ENCODE measurements at regions not wholly inside any gene's neighbourhood (a gene's known extent, or its start where the extent isn't known, plus 50 kb on each side); places are given as distances from the start of the nearest gene placed in this dataset.

DNA sequence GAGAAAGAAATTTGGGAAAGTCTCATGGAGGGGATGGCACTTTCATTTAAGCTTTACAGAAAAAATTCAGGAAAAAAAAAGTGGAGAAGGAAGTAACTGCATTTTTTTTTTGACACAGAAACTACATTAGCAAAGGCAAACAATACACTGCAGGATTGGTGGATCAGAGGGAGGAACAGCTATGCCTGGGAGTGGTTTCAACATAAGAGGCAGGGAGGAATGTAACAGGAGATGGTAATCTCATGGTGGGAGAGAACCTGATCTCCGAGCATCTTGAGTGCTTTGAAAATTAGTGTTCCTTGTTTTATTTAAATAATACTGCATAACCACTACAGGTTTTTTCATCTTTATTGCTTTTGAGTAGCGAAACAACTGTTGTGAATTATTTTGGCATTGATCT, 249.4 kb downstream of the FAM170A start:
- DNase-seq (ENCODE audit: low read depth in 1 of 2, low spot score in 2 of 2), result no peak
- Histone ChIP-seq H3K36me3 (no peaks in the 10 kb centered on the region), H3K27ac (no peak overlapping the region), H3K27me3 (replicated peaks) (no peaks in the 10 kb centered on the region), H3K4me1 (replicated peaks) (no peaks in the 10 kb centered on the region), H3K4me3 (no peak overlapping the region), H3K9me3 (replicated peaks) (no peaks in the 10 kb centered on the region)

DNA sequence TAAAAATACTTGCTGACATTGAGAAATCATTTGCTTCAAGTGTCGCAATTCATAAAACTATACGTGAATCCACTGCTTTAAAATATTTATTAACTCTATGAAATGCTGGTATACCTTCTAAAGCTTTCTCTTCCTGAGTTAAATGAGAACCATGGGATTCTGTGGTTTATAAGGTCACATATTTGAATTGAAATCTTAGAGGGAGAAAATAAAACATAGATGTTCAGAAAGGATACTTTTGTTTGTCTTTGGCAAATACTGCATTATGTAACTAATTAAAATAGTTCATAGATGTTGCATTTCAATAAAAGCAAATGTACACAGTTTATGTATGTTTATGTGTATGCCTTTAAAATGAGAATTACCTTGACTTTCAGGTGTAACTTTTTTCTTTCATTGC, 250.1 kb downstream of the FAM170A start:
- H3K9me3 ChIP-seq (replicated peaks), result no peaks in the 10 kb centered on the region
- no peaks in the 10 kb centered on the region for H3K36me3 ChIP-seq
- H3K27ac ChIP-seq, result no peak overlapping the region
- H3K4me1 ChIP-seq (replicated peaks), result no peaks in the 10 kb centered on the region
- no peaks in the 10 kb centered on the region for H3K27me3 ChIP-seq (replicated peaks)
- no peak for DNase-seq (ENCODE audit: low read depth in 1 of 2, low spot score in 2 of 2)
- H3K4me3 ChIP-seq, result no peak overlapping the region

DNA sequence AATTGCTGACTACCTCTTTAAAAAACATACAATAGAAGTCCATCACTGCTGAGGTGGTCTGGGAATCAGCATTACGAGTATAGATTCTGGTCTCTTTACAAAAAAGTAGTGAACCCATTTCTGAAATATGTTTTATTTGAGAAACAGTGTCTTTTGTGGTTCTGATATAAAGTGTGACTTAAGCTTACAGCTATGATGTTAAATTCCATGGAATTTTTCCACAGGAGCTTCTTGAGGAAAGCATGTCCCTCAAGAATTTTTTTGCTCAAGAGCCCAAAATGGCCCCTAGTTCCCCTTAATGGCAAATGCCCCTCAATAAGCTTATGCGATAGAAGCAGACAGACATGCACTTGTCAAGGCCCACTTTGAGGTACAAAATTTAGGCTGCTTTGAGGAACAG, 265.7 kb downstream of the FAM170A start:
- no peaks in the 10 kb centered on the region for H3K36me3 ChIP-seq
- H3K27me3 ChIP-seq (replicated peaks), result no peaks in the 10 kb centered on the region; the same call in 1 of the 2 replicates
- no peak overlapping the region for H3K27ac ChIP-seq
- DNase-seq (ENCODE audit: low read depth in 1 of 2, low spot score in 2 of 2), result no peak
- no peaks in the 10 kb centered on the region for H3K9me3 ChIP-seq (replicated peaks)
- no peak overlapping the region for H3K4me3 ChIP-seq
- no peaks in the 10 kb centered on the region for H3K4me1 ChIP-seq (replicated peaks)

DNA sequence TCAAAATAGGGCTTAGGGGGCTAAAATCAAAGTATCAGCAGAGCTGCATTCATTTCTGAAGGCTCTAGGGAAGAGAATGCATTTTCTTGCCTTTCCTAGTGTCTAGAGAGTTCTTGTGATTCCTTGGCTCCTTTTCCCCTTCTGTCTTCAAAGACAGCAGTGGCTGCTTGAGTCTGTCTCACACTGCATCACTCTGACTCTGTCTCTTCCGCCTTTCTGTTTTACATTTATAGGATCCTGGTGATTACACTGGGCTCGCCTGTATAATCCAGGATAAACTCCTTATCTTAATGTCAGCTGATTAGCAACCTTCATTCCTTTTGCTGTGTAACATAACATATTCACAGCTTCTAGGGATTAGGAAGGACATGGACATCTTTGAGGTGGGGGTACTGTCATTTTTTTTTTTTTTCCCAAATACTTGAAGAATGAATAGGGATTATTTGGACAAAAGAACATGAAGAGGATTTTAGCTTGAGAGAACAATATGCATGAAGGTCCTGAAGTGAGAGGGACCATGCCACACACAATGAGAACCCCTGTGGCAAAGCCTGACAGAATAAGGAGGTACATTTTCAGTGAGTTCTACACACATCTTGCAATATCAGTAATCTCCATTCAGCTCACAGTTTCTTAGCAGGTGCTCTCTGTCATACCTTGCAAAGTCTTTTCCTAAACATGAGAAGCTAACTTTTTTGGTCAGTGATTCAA, 267.6 kb downstream of the FAM170A start:
- Histone ChIP-seq H3K27me3 (replicated peaks) (no peaks in the 10 kb centered on the region; the same call in 1 of the 2 replicates), H3K4me3 (no peak overlapping the region), H3K9me3 (replicated peaks) (no peaks in the 10 kb centered on the region), H3K4me1 (replicated peaks) (no peaks in the 10 kb centered on the region), H3K27ac (no peak overlapping the region), H3K36me3 (no peaks in the 10 kb centered on the region)
- no peak for DNase-seq (ENCODE audit: low read depth in 1 of 2, low spot score in 2 of 2)

DNA sequence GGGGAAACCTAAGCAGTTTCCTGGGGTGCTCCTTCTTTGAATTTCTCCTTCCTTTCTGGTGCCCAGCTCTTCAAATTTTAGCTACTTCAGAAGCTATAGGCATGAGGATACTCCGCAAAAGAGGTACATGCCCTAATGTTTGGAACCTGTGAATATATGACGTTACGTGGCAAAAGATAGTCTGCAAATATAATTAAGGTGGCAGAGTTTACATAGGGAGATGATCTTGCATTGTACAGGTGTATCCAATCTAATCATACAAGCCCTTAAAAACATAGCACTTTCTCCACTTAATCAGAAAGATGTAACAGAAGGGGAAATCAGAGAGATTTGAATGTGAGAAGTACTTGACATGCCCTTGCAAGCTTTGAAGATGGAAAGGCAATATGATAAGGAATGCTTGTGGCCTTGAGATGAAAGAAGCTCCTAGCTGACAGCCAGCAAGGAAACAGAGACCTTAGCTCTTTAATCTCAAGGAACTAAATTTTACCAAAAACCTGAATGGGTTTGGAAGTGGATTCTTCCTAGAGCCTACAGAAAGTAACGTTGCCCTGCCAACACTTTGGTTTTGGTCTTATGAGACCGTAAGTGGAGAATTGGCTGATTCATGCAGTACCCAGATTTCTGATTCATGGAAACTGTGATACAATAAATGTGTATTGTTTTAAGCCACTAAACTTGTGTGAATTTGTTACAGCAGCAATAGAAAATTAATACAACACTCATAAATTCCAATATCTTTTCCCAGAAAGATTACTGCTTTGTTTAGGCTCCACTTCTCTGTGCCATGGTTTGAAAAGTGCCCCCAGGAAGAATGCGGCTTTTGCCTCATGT, 268.4 kb downstream of the FAM170A start:
- no peak overlapping the region for H3K27ac ChIP-seq
- no peaks in the 10 kb centered on the region for H3K36me3 ChIP-seq
- H3K4me1 ChIP-seq (replicated peaks), result no peaks in the 10 kb centered on the region
- no peak overlapping the region for H3K4me3 ChIP-seq
- no peaks in the 10 kb centered on the region for H3K9me3 ChIP-seq (replicated peaks)
- no peaks in the 10 kb centered on the region; the same call in 1 of the 2 replicates for H3K27me3 ChIP-seq (replicated peaks)
- DNase-seq (ENCODE audit: low read depth in 1 of 2, low spot score in 2 of 2), result no peak

DNA sequence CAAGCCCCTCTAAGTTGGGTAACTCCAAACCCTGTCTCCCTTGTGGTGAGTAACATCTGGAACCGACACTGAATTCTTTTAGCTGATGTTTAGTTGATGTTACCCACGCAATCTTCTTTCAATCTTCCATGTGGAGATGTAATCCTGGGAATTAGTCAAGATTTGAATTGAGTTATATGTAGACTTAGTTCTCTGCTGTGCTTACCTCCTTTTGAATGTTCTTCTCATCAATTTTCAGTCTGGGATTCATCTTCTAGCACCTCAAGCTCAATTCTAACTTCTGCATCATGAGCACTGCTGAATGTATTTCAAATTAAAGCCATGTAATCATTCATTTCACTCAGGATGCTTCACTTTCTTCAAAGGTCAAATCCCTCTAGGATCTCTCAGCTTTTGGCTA, 270.6 kb downstream of the FAM170A start:
- H3K9me3 ChIP-seq (replicated peaks), result no peaks in the 10 kb centered on the region
- H3K4me3 ChIP-seq, result no peak overlapping the region
- no peaks in the 10 kb centered on the region for H3K4me1 ChIP-seq (replicated peaks)
- no peak overlapping the region for H3K27ac ChIP-seq
- H3K27me3 ChIP-seq (replicated peaks), result no peaks in the 10 kb centered on the region; the same call in 1 of the 2 replicates
- no peaks in the 10 kb centered on the region for H3K36me3 ChIP-seq
- DNase-seq (ENCODE audit: low read depth in 1 of 2, low spot score in 2 of 2), result no peak

- no peaks in the 10 kb centered on the region for H3K27me3 ChIP-seq (replicated peaks)
These were observed 273.2 kb downstream of the FAM170A start for GRCh38 chr5:119902593-119902992.

DNA sequence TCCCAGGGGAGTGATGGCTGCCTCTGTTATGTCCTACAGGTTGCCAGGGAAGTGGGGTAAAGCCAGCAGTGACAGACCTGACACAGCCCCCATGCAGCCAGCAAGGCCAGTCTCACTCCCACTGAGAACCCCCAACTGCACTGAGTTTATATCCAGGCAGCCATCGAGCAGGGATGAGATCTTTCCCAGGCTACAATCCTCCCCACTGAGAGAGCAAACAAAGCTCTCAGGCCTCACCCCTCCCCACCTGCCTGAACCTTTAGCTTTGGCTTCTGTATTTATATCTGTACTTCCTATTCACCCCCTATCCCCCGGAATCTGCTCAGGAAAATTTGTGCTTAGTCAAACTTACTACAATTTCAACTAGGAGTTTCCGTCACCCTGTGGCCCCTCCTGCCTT, 284.1 kb downstream of the FAM170A start:
- H3K4me1 ChIP-seq (replicated peaks), result no peaks in the 10 kb centered on the region

More at GRCh38 chr5:119902593-119902992, 273.2 kb downstream of the FAM170A start:
- no peak for DNase-seq (ENCODE audit: low read depth in 1 of 2, low spot score in 2 of 2)
- no peak overlapping the region for H3K27ac ChIP-seq
- no peaks in the 10 kb centered on the region for H3K4me1 ChIP-seq (replicated peaks)
- no peaks in the 10 kb centered on the region for H3K36me3 ChIP-seq
- H3K4me3 ChIP-seq, result no peak overlapping the region
- H3K9me3 ChIP-seq (replicated peaks), result no peaks in the 10 kb centered on the region

GRCh38 chr5:119919279-119919678, 289.9 kb downstream of the FAM170A start:
- no peak for DNase-seq (ENCODE audit: low read depth in 1 of 2, low spot score in 2 of 2)
- H3K9me3 ChIP-seq (replicated peaks), result no peaks in the 10 kb centered on the region
- H3K27ac ChIP-seq, result no peak overlapping the region
- H3K36me3 ChIP-seq, result no peaks in the 10 kb centered on the region
- no peaks in the 10 kb centered on the region for H3K27me3 ChIP-seq (replicated peaks)
- H3K4me3 ChIP-seq, result no peak overlapping the region
- no peaks in the 10 kb centered on the region for H3K4me1 ChIP-seq (replicated peaks)

More for the DNA sequence above, 284.1 kb downstream of the FAM170A start:
- H3K9me3 ChIP-seq (replicated peaks), result no peaks in the 10 kb centered on the region
- no peaks in the 10 kb centered on the region for H3K27me3 ChIP-seq (replicated peaks)
- no peaks in the 10 kb centered on the region for H3K36me3 ChIP-seq
- no peak overlapping the region for H3K27ac ChIP-seq
- no peak for DNase-seq (ENCODE audit: low read depth in 1 of 2, low spot score in 2 of 2)
- H3K4me3 ChIP-seq, result no peak overlapping the region

- Histone ChIP-seq H3K27me3 (replicated peaks) (no peaks in the 10 kb centered on the region), H3K36me3 (no peaks in the 10 kb centered on the region), H3K9me3 (replicated peaks) (no peaks in the 10 kb centered on the region), H3K4me1 (replicated peaks) (no peaks in the 10 kb centered on the region), H3K4me3 (no peak overlapping the region), H3K27ac (no peak overlapping the region)
- no peak for DNase-seq (ENCODE audit: low read depth in 1 of 2, low spot score in 2 of 2)
These were observed 296.9 kb downstream of the FAM170A start for GRCh38 chr5:119926301-119926700.

DNA sequence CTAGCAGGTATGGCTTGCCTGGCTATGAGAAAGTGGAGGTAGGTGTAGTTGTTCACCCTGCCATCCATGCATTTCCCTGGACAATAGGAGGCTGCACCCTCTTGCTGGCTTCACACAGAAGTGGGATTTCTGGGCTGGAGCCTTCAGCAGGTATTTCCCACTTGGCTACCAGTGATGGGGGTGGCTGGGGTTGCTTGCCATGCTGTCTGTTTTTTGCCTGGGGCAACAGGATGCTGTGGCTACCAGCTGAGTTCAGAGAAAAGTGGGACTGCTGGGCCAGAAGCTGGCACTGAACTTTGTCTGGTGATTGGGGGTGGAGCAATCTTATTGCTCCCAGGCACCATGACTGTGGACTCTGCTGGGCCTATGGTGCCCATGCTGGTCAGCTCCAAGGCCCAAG, 299.6 kb downstream of the FAM170A start:
- no peak overlapping the region for H3K27ac ChIP-seq
- no peak overlapping the region for H3K4me3 ChIP-seq
- no peaks in the 10 kb centered on the region for H3K27me3 ChIP-seq (replicated peaks)
- no peaks in the 10 kb centered on the region for H3K4me1 ChIP-seq (replicated peaks)
- H3K36me3 ChIP-seq, result no peaks in the 10 kb centered on the region
- DNase-seq (ENCODE audit: low read depth in 1 of 2, low spot score in 2 of 2), result no peak
- no peaks in the 10 kb centered on the region for H3K9me3 ChIP-seq (replicated peaks)

- Histone ChIP-seq H3K27ac (no peak overlapping the region), H3K9me3 (replicated peaks) (no peaks in the 10 kb centered on the region)
- no peak for DNase-seq (ENCODE audit: low read depth in 1 of 2, low spot score in 2 of 2)
These were observed 301.1 kb downstream of the FAM170A start for GRCh38 chr5:119930490-119930889.

GRCh38 chr5:119943148-119943547, 313.8 kb downstream of the FAM170A start:
- Histone ChIP-seq H3K27me3 (replicated peaks) (no peaks in the 10 kb centered on the region), H3K9me3 (replicated peaks) (no peaks in the 10 kb centered on the region), H3K27ac (no peak overlapping the region), H3K36me3 (no peaks in the 10 kb centered on the region), H3K4me3 (no peak overlapping the region), H3K4me1 (replicated peaks) (no peaks in the 10 kb centered on the region)
- DNase-seq (ENCODE audit: low read depth in 1 of 2, low spot score in 2 of 2), result peak in 1 of 2 experiments; percentile 5

More at GRCh38 chr5:119930490-119930889, 301.1 kb downstream of the FAM170A start:
- H3K4me1 ChIP-seq (replicated peaks), result no peaks in the 10 kb centered on the region
- no peaks in the 10 kb centered on the region for H3K36me3 ChIP-seq
- H3K4me3 ChIP-seq, result no peak overlapping the region
- no peaks in the 10 kb centered on the region for H3K27me3 ChIP-seq (replicated peaks)

DNA sequence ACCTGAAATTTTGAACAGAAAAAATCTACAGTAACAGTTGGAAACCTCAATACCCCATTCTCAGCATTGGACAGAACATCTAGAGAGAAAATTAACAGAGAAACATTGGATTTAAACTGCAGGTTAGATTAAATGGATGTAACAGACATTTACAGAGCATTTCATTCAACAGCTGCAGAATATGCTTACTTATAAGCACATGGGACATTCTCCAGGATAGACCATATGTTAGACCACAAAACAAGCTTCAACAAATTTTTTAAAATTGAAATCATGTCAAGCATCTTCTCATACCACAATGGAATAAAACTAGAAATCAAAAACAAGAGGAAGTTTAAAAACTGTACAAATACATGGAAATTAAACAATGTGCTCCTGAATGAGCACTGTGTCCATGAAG, 316.3 kb downstream of the FAM170A start:
- Histone ChIP-seq H3K27me3 (replicated peaks) (no peaks in the 10 kb centered on the region), H3K27ac (no peak overlapping the region), H3K9me3 (replicated peaks) (no peaks in the 10 kb centered on the region), H3K4me3 (no peak overlapping the region), H3K4me1 (replicated peaks) (no peaks in the 10 kb centered on the region), H3K36me3 (no peaks in the 10 kb centered on the region)
- DNase-seq (ENCODE audit: low read depth in 1 of 2, low spot score in 2 of 2), result no peak
